Large intestine (tissue), 3 donors: ENCODE measurements at regions not wholly inside any gene's neighbourhood (a gene's known extent, or its start where the extent isn't known, plus 50 kb on each side); places are given as distances from the start of the nearest gene placed in this dataset.

Experiments
- DNase-seq, 2 donors: peaks; one replicate each; pipeline versions ENCODE4 v3.0.0 to v3.0.0-alpha.2; 2013
- H3K27ac ChIP-seq: one replicate; pipeline ENCODE4 v1.5.1; 2013; ENCODE audit warnings: low read length
- H3K27me3 ChIP-seq: 2 replicates; pipeline ENCODE4 v1.6.1; 2013; ENCODE audit warnings: low read length; ENCODE audit not compliant: control insufficient read depth, insufficient read depth
- H3K36me3 ChIP-seq: 2 replicates; pipeline ENCODE4 v1.6.1; 2013; ENCODE audit warnings: low read length; ENCODE audit not compliant: control insufficient read depth, insufficient read depth
- H3K4me1 ChIP-seq: one replicate; pipeline ENCODE4 v1.6.1; 2013; ENCODE audit warnings: low read length; ENCODE audit not compliant: control insufficient read depth, insufficient read depth
- H3K4me3 ChIP-seq: one replicate; pipeline ENCODE4 v1.5.1; 2013; ENCODE audit warnings: low read length
- H3K9me3 ChIP-seq: one replicate; pipeline ENCODE4 v1.6.1; 2013; ENCODE audit warnings: mild to moderate bottlenecking, low read depth, low read length, moderate library complexity; ENCODE audit not compliant: control insufficient read depth
- WGBS: methylation state at CpG from one replicate; pipeline ENCODE4 v1.1.5; 2013; ENCODE audit warnings: low lambda C conversion rate; ENCODE audit not compliant: insufficient coverage; 5-methylcytosine and 5-hydroxymethylcytosine counted together

DNA sequence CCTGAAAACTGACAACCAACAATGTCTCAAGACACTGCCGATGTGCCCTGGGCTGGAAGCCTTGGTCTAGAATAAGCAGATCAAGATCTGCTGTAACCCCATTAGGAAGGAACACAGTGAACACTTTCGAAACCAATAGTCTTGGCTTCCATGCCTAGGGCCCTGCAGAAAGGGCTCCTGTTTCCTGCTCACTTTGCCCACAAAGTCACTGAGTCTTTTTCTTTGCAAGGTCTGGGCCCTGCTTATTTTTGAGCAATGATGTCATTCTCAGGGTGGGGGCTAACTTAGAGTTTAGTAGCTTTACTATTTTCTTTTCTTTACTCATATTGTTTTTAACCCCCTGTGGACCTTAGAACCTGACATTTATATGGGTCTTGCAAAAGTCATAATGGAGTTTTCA lies 704.2 kb upstream of the TMEM132C start:
- whole genome bisulfite sequencing, result no CpG with 5 or more reads among the region's 2 CpGs
- DNase-seq, result no peak
- Histone ChIP-seq H3K27ac (no peak overlapping the region), H3K4me3 (no peak overlapping the region), H3K27me3 (no peaks in the 10 kb centered on the region), H3K4me1 (no peaks in the 10 kb centered on the region), H3K9me3 (no peaks in the 10 kb centered on the region), H3K36me3 (no peaks in the 10 kb centered on the region)

DNA sequence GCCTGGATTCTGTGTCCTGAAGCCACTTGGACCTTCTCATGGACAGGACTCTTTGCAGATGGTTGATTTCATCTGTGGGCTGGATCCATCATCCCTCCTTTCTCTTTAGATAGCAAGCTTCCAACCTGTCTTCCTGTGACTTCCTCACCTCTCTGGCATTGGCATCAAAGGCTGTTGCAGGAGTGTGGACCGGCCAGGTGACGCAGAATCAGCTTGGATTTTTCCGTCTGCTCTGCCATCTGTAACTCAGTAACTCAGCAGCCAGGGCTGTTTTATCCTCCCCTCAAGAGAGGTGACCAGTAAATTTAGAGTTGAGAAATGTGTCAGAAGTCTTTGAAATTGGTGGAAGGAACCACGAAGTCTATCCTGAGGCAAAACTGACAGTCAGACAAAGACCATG lies 701.7 kb upstream of the TMEM132C start:
- H3K9me3 ChIP-seq, result no peaks in the 10 kb centered on the region
- no peak for DNase-seq
- H3K27ac ChIP-seq, result no peak overlapping the region
- H3K4me1 ChIP-seq, result no peaks in the 10 kb centered on the region
- no peaks in the 10 kb centered on the region for H3K36me3 ChIP-seq
- peaks cover 4% of the 10 kb centered on the region for H3K27me3 ChIP-seq
- WGBS, result 100% methylated on average over 1 of the region's 4 CpGs
- H3K4me3 ChIP-seq, result no peak overlapping the region

DNA sequence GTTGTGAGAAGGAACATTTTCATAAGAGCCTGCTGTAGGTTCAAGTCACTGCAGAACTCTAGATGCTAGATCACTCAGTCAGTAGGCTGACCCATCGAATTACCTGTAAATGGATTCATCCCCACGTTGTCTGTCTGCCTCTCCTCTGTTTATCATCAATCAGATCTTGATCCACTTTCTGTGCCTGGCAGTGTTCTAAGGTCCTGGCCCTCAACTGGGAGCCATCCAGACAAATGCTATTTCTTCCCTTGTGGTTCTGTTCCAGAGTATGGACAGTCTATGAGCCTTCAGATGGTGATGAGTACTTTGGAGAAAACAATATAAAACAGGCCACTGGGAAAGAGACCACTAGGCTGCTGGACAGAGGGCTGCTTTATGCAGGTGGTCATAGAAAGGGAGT lies 699.4 kb upstream of the TMEM132C start:
- Histone ChIP-seq H3K4me1 (no peaks in the 10 kb centered on the region), H3K27ac (no peak overlapping the region), H3K36me3 (no peaks in the 10 kb centered on the region), H3K4me3 (no peak overlapping the region), H3K9me3 (no peaks in the 10 kb centered on the region), H3K27me3 (peaks cover 4% of the 10 kb centered on the region)
- DNase-seq, result no peak
- no CpG with 5 or more reads among the region's 2 CpGs for WGBS

DNA sequence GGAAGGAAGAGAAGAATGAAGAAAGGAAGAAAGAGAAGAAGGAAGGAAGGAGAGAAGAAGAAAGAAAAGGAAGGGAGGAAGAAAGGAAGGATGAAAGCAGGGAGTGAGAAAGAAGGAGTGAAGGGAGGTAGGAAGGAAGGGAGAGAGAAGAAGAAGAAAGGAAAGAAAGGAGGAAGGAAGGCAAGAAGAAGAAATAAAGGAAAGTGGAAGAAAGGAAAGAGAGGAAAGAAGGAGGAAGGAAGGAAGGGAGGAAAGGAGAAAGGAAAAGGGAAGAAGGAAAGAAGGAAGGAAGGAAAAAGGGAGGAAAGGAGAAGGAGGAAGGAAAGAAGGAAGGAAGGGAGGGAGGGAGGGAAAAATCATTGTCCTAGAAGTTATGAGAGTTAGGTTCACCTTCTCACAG lies 696.6 kb upstream of the TMEM132C start:
- no peak overlapping the region for H3K27ac ChIP-seq
- no peaks in the 10 kb centered on the region for H3K9me3 ChIP-seq
- H3K27me3 ChIP-seq, result peaks cover 4% of the 10 kb centered on the region
- H3K4me1 ChIP-seq, result no peaks in the 10 kb centered on the region
- no peak overlapping the region for H3K4me3 ChIP-seq
- H3K36me3 ChIP-seq, result no peaks in the 10 kb centered on the region
- DNase-seq, result no peak

DNA sequence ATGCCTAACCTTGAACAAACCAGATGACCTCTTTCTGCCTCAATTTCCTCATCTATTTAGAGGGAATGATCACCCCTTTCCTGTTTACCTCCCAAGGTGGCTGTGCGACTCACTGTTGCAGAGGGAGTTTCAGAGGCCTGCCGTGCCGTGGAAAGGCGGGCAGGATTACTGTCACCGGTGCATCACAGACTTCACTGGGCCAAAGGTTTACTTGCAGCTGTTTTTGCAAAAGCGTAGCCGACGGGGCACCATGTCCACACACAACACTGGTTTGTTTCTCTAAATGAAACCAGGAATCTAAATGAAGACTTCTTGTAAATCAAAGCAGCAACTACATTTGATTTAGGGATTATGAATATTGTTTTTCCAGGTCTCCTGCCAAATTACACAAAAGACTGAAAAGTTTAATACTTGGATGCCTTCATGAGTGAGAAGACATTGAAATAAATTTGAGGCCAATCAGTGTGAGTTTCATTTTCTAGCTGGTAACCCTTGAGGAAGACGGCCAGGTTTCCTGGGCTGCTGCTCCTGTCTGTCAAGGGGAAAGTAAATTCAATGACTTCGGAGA lies 696.1 kb upstream of the TMEM132C start:
- no CpG with 5 or more reads among the region's 10 CpGs for WGBS
- H3K4me1 ChIP-seq, result no peaks in the 10 kb centered on the region
- no peaks in the 10 kb centered on the region for H3K9me3 ChIP-seq
- H3K27ac ChIP-seq, result no peak overlapping the region
- peaks cover 4% of the 10 kb centered on the region for H3K27me3 ChIP-seq
- no peaks in the 10 kb centered on the region for H3K36me3 ChIP-seq
- DNase-seq, result no peak
- H3K4me3 ChIP-seq, result no peak overlapping the region

DNA sequence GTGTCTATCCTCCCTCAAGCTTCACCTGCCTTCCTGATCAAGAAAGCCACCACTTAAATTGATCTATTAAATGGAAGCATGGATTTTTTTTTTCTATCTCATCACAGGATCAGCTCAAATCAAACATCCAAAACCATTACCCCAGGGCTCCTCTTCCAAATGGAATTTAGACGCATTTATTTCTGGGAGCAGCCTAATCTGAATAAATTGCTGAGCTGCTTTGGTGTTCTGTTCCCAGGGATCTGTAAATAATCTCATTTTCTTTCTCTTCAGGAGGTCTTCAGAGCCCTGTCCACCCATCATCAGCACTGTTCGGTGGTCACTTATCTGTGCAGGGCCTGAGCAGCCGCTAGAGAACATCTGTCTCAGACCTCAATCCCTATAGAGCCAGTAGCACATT lies 695.4 kb upstream of the TMEM132C start:
- DNase-seq, result no peak
- no peaks in the 10 kb centered on the region for H3K4me1 ChIP-seq
- no peaks in the 10 kb centered on the region for H3K9me3 ChIP-seq
- no peak overlapping the region for H3K27ac ChIP-seq
- no peaks in the 10 kb centered on the region for H3K36me3 ChIP-seq
- H3K4me3 ChIP-seq, result no peak overlapping the region
- H3K27me3 ChIP-seq, result peaks cover 4% of the 10 kb centered on the region
- no CpG with 5 or more reads among the region's 3 CpGs for WGBS

DNA sequence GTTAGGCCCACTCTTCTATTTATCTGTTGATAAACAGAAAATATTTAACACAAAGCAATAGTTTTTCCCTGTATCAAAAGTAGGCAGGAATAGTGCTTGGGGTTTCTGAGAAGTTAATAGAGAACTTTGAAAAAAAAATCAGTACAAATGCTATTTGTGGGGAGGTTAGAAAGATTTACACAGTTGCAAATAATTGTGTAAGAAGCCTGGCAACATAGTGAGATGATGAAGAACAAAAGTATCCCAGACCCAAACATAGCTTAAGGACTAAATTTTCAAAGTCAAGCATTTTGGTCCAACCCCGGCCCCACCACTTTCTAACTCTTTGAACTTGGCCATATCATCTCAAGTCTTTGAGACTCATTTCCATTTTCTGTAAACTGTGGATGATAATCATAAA lies 687.5 kb upstream of the TMEM132C start:
- no peak overlapping the region for H3K4me3 ChIP-seq
- no peaks in the 10 kb centered on the region for H3K4me1 ChIP-seq
- no peaks in the 10 kb centered on the region for H3K36me3 ChIP-seq
- no peaks in the 10 kb centered on the region for H3K27me3 ChIP-seq
- DNase-seq, result no peak
- no peaks in the 10 kb centered on the region for H3K9me3 ChIP-seq
- no peak overlapping the region for H3K27ac ChIP-seq
- no CpG with 5 or more reads among the region's 1 CpG for WGBS

DNA sequence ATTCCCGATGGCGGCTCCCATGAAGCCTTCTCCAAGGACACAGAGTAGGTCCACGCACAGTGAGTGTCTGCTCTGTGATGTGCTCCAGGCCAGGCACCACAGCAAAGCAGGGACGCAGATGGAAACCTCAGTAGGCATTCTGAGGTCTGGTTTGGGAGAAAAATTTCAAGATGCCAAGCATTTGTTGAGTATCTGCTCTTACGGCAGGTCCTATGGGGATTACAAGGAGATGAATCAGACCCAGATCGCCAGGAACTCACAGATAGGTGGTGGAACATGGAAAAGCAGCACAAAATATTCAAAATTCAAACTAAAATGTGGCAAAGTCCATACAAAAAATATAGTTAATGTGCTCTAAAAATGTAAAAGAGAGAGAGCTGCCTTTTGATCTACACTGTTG lies 684.9 kb upstream of the TMEM132C start:
- no peak overlapping the region for H3K4me3 ChIP-seq
- no peaks in the 10 kb centered on the region for H3K9me3 ChIP-seq
- DNase-seq, result no peak
- 86% methylated on average over 2 of the region's 6 CpGs for WGBS
- no peaks in the 10 kb centered on the region for H3K27me3 ChIP-seq
- no peaks in the 10 kb centered on the region for H3K36me3 ChIP-seq
- no peak overlapping the region for H3K27ac ChIP-seq
- no peaks in the 10 kb centered on the region for H3K4me1 ChIP-seq

DNA sequence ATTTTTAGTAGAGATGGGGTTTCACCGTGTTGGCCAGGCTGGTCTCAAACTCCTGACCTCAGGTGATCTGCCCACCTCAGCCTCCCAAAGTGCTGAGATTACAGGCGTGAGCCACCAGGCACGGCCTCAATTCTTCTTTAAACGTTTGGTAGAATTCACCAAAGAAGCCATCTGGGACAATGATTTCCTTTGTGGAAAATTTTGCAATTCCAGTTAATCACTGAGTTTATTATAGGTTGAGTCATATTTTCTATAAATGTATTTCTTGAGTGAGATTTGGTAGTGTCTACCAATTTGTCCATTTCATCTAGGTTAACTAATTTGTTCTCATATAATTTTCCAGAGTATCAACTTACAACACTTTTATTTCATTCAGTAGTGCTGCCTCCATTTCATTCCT lies 683.9 kb upstream of the TMEM132C start:
- Histone ChIP-seq H3K9me3 (no peaks in the 10 kb centered on the region), H3K27me3 (no peaks in the 10 kb centered on the region), H3K4me3 (no peak overlapping the region), H3K27ac (no peak overlapping the region), H3K36me3 (no peaks in the 10 kb centered on the region), H3K4me1 (no peaks in the 10 kb centered on the region)
- DNase-seq, result no peak
- no CpG with 5 or more reads among the region's 4 CpGs for WGBS

DNA sequence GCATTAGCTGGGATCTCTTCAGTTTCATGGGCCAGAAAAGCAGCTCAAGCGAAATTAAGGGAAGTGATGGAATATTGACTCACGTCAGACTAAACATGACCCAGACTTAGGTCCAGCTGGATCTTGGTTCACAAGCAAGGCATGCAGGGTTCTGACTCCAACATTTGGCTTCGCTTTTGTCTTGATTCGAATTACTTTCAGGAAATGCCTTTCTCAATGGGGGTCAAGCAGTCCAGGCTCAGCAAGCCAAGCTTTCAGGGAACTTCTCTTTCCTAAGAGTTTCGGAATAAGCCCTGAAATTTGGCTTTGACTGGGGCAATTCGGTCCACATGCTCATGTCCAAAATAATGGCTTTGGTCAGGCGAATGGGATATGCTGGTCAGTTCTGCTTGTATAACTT lies 678.7 kb upstream of the TMEM132C start:
- Histone ChIP-seq H3K4me3 (no peak overlapping the region), H3K27ac (no peak overlapping the region), H3K9me3 (no peaks in the 10 kb centered on the region), H3K27me3 (no peaks in the 10 kb centered on the region), H3K36me3 (no peaks in the 10 kb centered on the region), H3K4me1 (peaks cover 8% of the 10 kb centered on the region)
- DNase-seq, result no peak
- 60% methylated on average over 1 of the region's 7 CpGs for WGBS

DNA sequence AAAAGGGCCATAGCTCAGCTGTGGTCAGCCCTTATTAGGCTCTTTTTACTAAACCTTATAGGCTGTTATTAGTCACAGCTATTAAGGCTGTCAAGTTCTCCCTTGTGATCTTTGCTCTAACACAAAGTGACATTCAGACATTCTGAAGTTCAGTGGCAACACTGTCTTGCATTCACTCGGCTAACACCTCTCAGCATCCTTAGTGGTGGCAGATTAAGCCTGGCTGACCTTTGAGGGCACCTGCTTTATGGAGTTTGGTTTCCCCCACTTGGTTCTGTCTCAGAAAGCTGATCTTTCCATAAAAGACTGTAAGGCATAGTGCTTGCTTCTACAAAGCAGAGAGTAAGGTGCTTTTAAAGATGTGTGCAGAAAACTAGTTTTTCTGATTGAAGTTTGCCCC lies 677.4 kb upstream of the TMEM132C start:
- Histone ChIP-seq H3K4me1 (peaks cover 8% of the 10 kb centered on the region), H3K27me3 (no peaks in the 10 kb centered on the region), H3K4me3 (no peak overlapping the region), H3K27ac (no peak overlapping the region), H3K9me3 (no peaks in the 10 kb centered on the region), H3K36me3 (no peaks in the 10 kb centered on the region)
- WGBS, result no CpG with 5 or more reads among the region's 1 CpG
- no peak for DNase-seq
